ENCODE measurements at regions not wholly inside any gene's neighbourhood (a gene's known extent, or its start where the extent isn't known, plus 50 kb on each side); places are given as distances from the start of the nearest gene placed in this dataset.
"Not testable (repeated sequence)": the region's sequence is repeated elsewhere in the genome, so short reads cannot be mapped to it uniquely, and the experiment has no call there.

- H3K27ac ChIP-seq; H3K4me3 ChIP-seq; DNase-seq; H3K4me1 ChIP-seq; intact Hi-C loops (cut with DNase I); H3K36me3 ChIP-seq; H3K9me3 ChIP-seq; ATAC-seq; H3K27me3 ChIP-seq: not testable (repeated sequence)
- 100% methylated on average over 1 of the region's 5 CpGs for WGBS (ENCODE audit: insufficient coverage, low coverage, low lambda C conversion rate, missing lambda C conversion rate)
Measured at GRCh38 chr12:9543341-9543740, 64.4 kb downstream of the KLRB1 start.

- H3K9me3 ChIP-seq; H3K27ac ChIP-seq; ATAC-seq; H3K27me3 ChIP-seq; H3K36me3 ChIP-seq; H3K4me3 ChIP-seq; DNase-seq; H3K4me1 ChIP-seq; intact Hi-C loops (cut with DNase I): not testable (repeated sequence)
- WGBS (ENCODE audit: insufficient coverage, low coverage, low lambda C conversion rate, missing lambda C conversion rate), result no CpG with 5 or more reads among the region's 3 CpGs
Measured at GRCh38 chr12:9542827-9543226, 64.9 kb downstream of the KLRB1 start.

- H3K36me3 ChIP-seq; DNase-seq; H3K27ac ChIP-seq; H3K9me3 ChIP-seq; H3K4me1 ChIP-seq; ATAC-seq; H3K4me3 ChIP-seq; intact Hi-C loops (cut with DNase I); H3K27me3 ChIP-seq: not testable (repeated sequence)
- no CpG with 5 or more reads among the region's 1 CpG for WGBS (ENCODE audit: insufficient coverage, low coverage, low lambda C conversion rate, missing lambda C conversion rate)
Measured at GRCh38 chr12:9515925-9516324, 91.8 kb downstream of the KLRB1 start.

- intact Hi-C loops (cut with DNase I); H3K9me3 ChIP-seq; DNase-seq; H3K27ac ChIP-seq; H3K4me3 ChIP-seq; H3K27me3 ChIP-seq; H3K4me1 ChIP-seq; H3K36me3 ChIP-seq: not testable (repeated sequence)
- peak in 1 of 4 donors; percentile 27 for ATAC-seq
- no CpG with 5 or more reads among the region's 5 CpGs for WGBS (ENCODE audit: insufficient coverage, low coverage, low lambda C conversion rate, missing lambda C conversion rate)
Measured at GRCh38 chr12:9512695-9513094, 95.0 kb downstream of the KLRB1 start.

DNA sequence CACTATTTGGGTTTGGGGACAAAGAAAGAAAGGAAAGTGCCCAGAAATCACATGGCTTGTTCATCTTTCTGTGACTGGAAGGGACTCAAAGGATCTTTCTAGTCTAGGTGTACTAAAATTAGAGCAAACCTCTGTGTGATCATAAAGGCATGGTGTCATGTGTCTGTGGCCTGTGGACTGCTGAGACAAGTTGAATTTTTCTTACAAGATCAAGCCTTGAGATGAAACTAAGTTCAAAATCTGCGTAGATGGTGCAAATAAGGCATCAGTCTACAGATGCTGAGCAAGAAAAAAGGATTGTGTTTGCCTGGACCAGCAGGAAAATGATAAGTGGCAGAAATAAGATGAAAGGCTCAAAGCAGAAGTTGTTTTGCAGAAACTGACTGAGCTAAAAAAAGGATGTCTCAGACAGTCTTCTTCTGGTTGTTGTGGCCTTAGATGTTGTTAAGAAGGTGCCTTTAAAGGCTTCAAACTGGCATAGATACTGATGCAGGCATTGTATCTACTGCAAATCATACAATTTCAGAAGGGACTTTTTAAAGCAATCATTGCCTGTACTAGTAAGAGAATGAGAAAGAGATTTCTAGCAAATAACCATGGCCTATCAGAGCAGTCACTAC is 97.2 kb downstream of the KLRB1 start:
- no CpG with 5 or more reads among the region's 1 CpG for WGBS (ENCODE audit: insufficient coverage, low coverage, low lambda C conversion rate, missing lambda C conversion rate)
- intact Hi-C loops (cut with DNase I); H3K27ac ChIP-seq; DNase-seq; H3K36me3 ChIP-seq; H3K27me3 ChIP-seq; H3K4me1 ChIP-seq; ATAC-seq; H3K4me3 ChIP-seq; H3K9me3 ChIP-seq: not testable (repeated sequence)

DNA sequence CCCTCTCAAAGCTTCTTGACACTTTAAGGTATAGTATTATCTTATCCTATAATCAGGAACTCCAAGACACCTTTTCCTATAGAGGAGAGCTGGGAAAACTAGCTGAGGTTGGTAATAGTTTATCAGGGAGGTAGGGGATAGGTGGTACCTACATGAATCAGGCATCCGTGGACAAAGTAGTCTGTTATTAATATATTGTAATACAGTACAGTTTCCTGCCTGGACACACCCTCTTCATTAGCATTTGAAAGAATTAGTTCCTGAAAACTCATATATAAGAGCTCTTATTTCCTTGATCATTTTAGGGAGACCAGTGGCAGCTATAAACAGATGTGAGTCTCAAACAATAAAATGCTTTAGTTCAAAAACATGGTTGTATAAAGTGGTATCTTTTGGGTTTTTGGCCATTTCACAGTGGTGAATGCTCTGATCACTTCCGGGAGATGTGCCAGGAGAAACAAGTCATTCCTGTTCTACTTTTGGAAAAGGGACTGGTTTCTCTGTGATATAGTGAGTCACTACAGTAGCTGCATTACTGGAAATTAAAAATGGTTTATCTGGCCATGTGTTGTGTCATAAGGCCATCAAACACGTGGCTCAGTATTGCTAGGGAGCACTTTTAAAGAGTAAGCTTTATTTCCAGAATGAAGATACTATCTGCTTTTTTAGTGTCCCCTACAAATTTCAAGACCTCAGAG is 98.1 kb downstream of the KLRB1 start:
- H3K36me3 ChIP-seq, result no peaks in the 10 kb centered on the region
- ATAC-seq (no peak), DNase-seq (no peak)
- H3K4me3 ChIP-seq, result no peak overlapping the region
- no peaks in the 10 kb centered on the region for H3K4me1 ChIP-seq
- no peaks in the 10 kb centered on the region for H3K9me3 ChIP-seq
- no peak overlapping the region for H3K27ac ChIP-seq
- TF ChIP-seq, protein P1, sequence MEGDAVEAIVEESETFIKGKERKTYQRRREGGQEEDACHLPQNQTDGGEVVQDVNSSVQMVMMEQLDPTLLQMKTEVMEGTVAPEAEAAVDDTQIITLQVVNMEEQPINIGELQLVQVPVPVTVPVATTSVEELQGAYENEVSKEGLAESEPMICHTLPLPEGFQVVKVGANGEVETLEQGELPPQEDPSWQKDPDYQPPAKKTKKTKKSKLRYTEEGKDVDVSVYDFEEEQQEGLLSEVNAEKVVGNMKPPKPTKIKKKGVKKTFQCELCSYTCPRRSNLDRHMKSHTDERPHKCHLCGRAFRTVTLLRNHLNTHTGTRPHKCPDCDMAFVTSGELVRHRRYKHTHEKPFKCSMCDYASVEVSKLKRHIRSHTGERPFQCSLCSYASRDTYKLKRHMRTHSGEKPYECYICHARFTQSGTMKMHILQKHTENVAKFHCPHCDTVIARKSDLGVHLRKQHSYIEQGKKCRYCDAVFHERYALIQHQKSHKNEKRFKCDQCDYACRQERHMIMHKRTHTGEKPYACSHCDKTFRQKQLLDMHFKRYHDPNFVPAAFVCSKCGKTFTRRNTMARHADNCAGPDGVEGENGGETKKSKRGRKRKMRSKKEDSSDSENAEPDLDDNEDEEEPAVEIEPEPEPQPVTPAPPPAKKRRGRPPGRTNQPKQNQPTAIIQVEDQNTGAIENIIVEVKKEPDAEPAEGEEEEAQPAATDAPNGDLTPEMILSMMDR (IDR thresholded peaks at IDR 0.05), result no peak
- TF ChIP-seq POLR2A (IDR thresholded peaks at IDR 0.05), result no peak
- H3K27me3 ChIP-seq, result no peaks in the 10 kb centered on the region
- intact Hi-C loops (cut with DNase I), result no loop called here
- 50% methylated on average over 2 of the region's 3 CpGs for WGBS (ENCODE audit: insufficient coverage, low coverage, low lambda C conversion rate, missing lambda C conversion rate)

- TF ChIP-seq, protein P1 (IDR thresholded peaks at IDR 0.05), result no peak
- no peak for TF ChIP-seq POLR2A (IDR thresholded peaks at IDR 0.05)
- H3K4me1 ChIP-seq, result no peaks in the 10 kb centered on the region
- H3K27ac ChIP-seq, result no peak overlapping the region
- no peaks in the 10 kb centered on the region for H3K27me3 ChIP-seq
- no peaks in the 10 kb centered on the region for H3K36me3 ChIP-seq
- DNase-seq (no peak), ATAC-seq (no peak)
- no peaks in the 10 kb centered on the region for H3K9me3 ChIP-seq
- no CpG with 5 or more reads among the region's 1 CpG for WGBS (ENCODE audit: insufficient coverage, low coverage, low lambda C conversion rate, missing lambda C conversion rate)
- intact Hi-C loops (cut with DNase I), result no loop called here
- H3K4me3 ChIP-seq, result no peak overlapping the region
Measured at GRCh38 chr12:9506746-9507145, 101.0 kb downstream of the KLRB1 start.

- intact Hi-C loops (cut with DNase I); H3K9me3 ChIP-seq; DNase-seq; ATAC-seq; H3K36me3 ChIP-seq; H3K27ac ChIP-seq; H3K27me3 ChIP-seq; H3K4me3 ChIP-seq; H3K4me1 ChIP-seq: not testable (repeated sequence)
- WGBS (ENCODE audit: insufficient coverage, low coverage, low lambda C conversion rate, missing lambda C conversion rate), result no CpG with 5 or more reads among the region's 2 CpGs
Measured at GRCh38 chr12:9503384-9503783, 104.3 kb downstream of the KLRB1 start.

GRCh38 chr12:9502845-9503244 is 104.9 kb downstream of the KLRB1 start:
- not testable (repeated sequence) for DNase-seq

DNA sequence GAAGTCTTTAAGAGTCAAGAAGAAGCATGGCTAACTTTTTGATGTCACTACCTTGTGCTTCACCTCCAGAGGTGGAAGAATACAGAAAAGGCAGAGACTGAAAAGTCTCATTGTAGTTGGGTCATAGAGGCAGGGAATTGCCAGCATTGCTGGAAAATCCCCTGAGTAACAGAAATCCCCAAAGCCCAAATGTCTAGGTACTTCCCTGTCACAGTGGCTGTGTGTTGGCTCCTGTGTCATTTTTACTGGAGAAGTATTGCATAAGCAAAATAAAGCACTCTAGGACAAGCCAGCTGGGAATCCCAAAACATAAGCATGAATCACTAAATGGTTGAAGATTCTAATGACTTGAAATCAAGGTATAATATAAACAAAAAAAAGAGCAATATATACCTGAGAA is 114.4 kb downstream of the KLRB1 start:
- H3K27ac ChIP-seq; intact Hi-C loops (cut with DNase I); DNase-seq; H3K4me1 ChIP-seq; H3K36me3 ChIP-seq; H3K27me3 ChIP-seq; ATAC-seq; H3K4me3 ChIP-seq; H3K9me3 ChIP-seq: not testable (repeated sequence)

More at GRCh38 chr12:9502845-9503244, 104.9 kb downstream of the KLRB1 start:
- WGBS (ENCODE audit: insufficient coverage, low coverage, low lambda C conversion rate, missing lambda C conversion rate), result 86% methylated on average over 1 of the region's 1 CpG
- H3K27ac ChIP-seq; H3K9me3 ChIP-seq; H3K4me1 ChIP-seq; ATAC-seq; intact Hi-C loops (cut with DNase I); H3K27me3 ChIP-seq; H3K36me3 ChIP-seq; H3K4me3 ChIP-seq: not testable (repeated sequence)
